DOHH2 (cell line): ENCODE measurements at regions not wholly inside any gene's neighbourhood (a gene's known extent, or its start where the extent isn't known, plus 50 kb on each side); places are given as distances from the start of the nearest gene placed in this dataset.
"Not testable (repeated sequence)": the region's sequence is repeated elsewhere in the genome, so short reads cannot be mapped to it uniquely, and the experiment has no call there.

Source experiments
- H3F3A ChIP-seq: fragments of 200-600 bp; sonication (generic), shearing (Covaris generic); 2 replicates; pipeline ENCODE4 v1.6.0; 2016; ENCODE audit warnings: antibody characterized with exemption, mild to moderate bottlenecking; ENCODE audit not compliant: control insufficient read depth, insufficient read depth
- H3K27ac ChIP-seq: fragments of 200-600 bp; sonication (generic); 2 replicates; pipeline ENCODE4 v1.5.1; 2014; ENCODE audit warnings: low read depth, mild to moderate bottlenecking, low read length, moderate library complexity
- H3K27me3 ChIP-seq: fragments of 200-600 bp; sonication (generic); 2 replicates; pipeline ENCODE4 v1.6.1; 2014; ENCODE audit warnings: mild to moderate bottlenecking, low read length, mixed read lengths; ENCODE audit not compliant: control insufficient read depth
- H3K36me3 ChIP-seq: fragments of 200-600 bp; sonication (generic); 2 replicates; pipeline ENCODE4 v1.6.1; 2014; ENCODE audit warnings: mild to moderate bottlenecking, low read length, moderate library complexity, mixed read lengths; ENCODE audit not compliant: control insufficient read depth
- H3K4me1 ChIP-seq: fragments of 200-600 bp; sonication (generic); 2 replicates; pipeline ENCODE4 v1.6.1; 2014; ENCODE audit warnings: mild to moderate bottlenecking, low read length, mixed read lengths; ENCODE audit not compliant: control insufficient read depth
- H3K4me2 ChIP-seq: fragments of 200-600 bp; sonication (generic); 2 replicates; pipeline ENCODE4 v1.6.0; 2014; ENCODE audit warnings: mild to moderate bottlenecking, low read length, moderate library complexity
- H3K4me3 ChIP-seq: fragments of 200-600 bp; sonication (generic); 2 replicates; pipeline ENCODE4 v1.5.1; 2014; ENCODE audit warnings: mild to moderate bottlenecking, low read length, mixed read lengths
- H3K79me2 ChIP-seq: fragments of 200-600 bp; sonication (generic); 2 replicates; pipeline ENCODE4 v1.6.1; 2014; ENCODE audit warnings: mild to moderate bottlenecking, low read length, mixed read lengths; ENCODE audit not compliant: control insufficient read depth
- H3K9me2 ChIP-seq: fragments of 200-600 bp; sonication (generic); replicated peaks from 2 replicates; pipeline ENCODE4 v1.6.1; 2014; ENCODE audit warnings: mild to moderate bottlenecking, low read length, mixed read lengths; ENCODE audit not compliant: control insufficient read depth
- H3K9me3 ChIP-seq: fragments of 200-600 bp; sonication (generic); 2 replicates; pipeline ENCODE4 v1.6.1; 2014; ENCODE audit warnings: antibody characterized with exemption, low read length, mixed read lengths; ENCODE audit not compliant: control insufficient read depth, insufficient read depth
- H4K20me1 ChIP-seq: fragments of 200-600 bp; sonication (generic); 2 replicates; pipeline ENCODE4 v1.6.0; 2014; ENCODE audit warnings: low read depth, mild to moderate bottlenecking, antibody characterized with exemption, low read length, moderate library complexity; ENCODE audit not compliant: control insufficient read depth, insufficient read depth
- EZH2phosphoT487 ChIP-seq: fragments of 200-600 bp; sonication (generic); IDR thresholded peaks from 2 replicates; pipeline ENCODE4 v1.6.1; 2017; ENCODE audit warnings: borderline replicate concordance, mild to moderate bottlenecking, antibody characterized with exemption, low read length, moderate library complexity, mixed read lengths
- TF ChIP-seq, protein P1 (sequence below): fragments of 200-600 bp; sonication (generic); IDR thresholded peaks from one replicate; pipeline ENCODE4 v1.5.1; 2014; ENCODE audit warnings: antibody characterized with exemption, mild to moderate bottlenecking, low read depth, low read length; ENCODE audit not compliant: poor library complexity, severe bottlenecking

DNA sequence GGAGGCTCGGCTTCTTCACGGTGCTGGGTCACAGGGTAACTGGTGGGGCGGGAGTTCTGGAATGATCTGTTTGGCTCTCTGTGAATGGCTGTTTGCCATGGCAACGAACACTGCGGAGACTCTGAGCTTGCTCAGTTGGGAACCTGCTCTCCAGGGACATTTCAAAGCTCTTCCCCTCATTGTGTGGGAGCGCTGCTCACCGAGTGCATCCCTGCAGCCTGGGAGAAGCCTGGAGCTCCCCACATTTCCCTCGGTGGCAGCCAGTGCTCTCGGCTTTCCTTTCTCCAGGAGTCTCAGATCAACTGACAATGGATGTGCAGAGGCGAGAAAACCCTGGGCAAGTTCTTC is 57.6 kb upstream of the CACUL1 start:
- H3K27ac ChIP-seq, result no peak overlapping the region
- no peaks in the 10 kb centered on the region for H3F3A ChIP-seq
- H3K27me3 ChIP-seq, result no peaks in the 10 kb centered on the region
- H3K4me3 ChIP-seq, result no peak overlapping the region
- TF ChIP-seq, protein P1, sequence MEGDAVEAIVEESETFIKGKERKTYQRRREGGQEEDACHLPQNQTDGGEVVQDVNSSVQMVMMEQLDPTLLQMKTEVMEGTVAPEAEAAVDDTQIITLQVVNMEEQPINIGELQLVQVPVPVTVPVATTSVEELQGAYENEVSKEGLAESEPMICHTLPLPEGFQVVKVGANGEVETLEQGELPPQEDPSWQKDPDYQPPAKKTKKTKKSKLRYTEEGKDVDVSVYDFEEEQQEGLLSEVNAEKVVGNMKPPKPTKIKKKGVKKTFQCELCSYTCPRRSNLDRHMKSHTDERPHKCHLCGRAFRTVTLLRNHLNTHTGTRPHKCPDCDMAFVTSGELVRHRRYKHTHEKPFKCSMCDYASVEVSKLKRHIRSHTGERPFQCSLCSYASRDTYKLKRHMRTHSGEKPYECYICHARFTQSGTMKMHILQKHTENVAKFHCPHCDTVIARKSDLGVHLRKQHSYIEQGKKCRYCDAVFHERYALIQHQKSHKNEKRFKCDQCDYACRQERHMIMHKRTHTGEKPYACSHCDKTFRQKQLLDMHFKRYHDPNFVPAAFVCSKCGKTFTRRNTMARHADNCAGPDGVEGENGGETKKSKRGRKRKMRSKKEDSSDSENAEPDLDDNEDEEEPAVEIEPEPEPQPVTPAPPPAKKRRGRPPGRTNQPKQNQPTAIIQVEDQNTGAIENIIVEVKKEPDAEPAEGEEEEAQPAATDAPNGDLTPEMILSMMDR, result no peak
- no peak for TF ChIP-seq EZH2phosphoT487
- no peaks in the 10 kb centered on the region for H4K20me1 ChIP-seq
- H3K36me3 ChIP-seq, result no peaks in the 10 kb centered on the region
- no peaks in the 10 kb centered on the region for H3K4me1 ChIP-seq
- no peaks in the 10 kb centered on the region for H3K9me2 ChIP-seq
- no peaks in the 10 kb centered on the region for H3K9me3 ChIP-seq
- no peaks in the 10 kb centered on the region for H3K79me2 ChIP-seq
- H3K4me2 ChIP-seq, result no peak overlapping the region

DNA sequence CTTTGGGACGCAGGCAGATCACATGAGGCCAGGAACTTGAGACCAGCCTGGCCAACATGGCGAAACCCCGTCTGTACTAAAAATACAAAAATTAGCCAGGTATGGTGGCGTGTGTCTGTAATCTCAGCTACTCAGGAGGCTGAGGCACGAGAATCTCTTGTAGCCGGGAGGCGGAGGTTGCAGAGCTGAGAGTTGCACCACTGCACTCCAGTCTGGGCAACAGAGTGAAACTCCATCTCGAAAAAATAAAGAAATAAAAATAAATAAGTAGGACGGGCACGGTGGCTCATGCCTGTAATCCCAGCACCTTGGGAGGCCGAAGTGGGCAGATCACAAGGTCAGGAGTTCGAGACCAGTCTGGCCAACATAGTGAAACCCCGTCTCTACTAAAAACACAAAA is 58.2 kb upstream of the CACUL1 start:
- H3K9me2 ChIP-seq, H3F3A ChIP-seq, H3K36me3 ChIP-seq: not testable (repeated sequence)

DNA sequence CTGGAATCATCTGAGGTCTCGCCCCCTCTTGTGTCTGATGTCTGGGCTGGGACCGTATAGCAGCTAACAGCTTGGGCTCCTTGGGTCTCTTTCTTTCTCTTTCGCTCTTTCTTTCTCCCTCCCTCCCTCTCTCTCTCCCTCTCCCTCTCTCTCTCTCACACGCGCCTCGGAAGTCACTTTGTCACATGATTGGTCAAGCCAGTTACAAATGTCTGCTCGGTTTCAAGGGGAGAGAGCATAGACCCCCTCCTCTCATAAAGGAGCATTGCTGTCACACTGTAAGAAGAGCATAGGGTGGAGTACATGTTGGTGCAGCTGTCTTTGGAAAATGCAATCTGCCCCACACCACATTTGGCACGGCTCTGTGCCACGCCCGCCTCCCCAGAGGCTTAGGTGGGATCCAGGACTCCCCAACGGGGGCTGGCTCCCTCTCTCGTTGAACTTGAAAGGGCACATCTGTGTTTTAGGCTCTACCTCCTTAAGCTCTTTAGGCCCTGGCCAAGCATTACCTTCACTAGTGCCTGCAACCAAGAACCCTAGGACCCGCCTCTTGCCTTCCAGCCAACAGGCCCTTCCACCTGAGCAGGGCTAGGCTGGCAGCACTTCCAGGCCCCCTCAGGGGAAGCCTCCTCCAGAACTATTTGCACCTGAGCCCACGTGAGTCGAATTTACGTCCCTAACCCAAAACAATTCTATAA is 61.9 kb upstream of the CACUL1 start:
- TF ChIP-seq, protein P1, result no peak
- TF ChIP-seq EZH2phosphoT487, result no peak
- H3K9me2 ChIP-seq, result no peaks in the 10 kb centered on the region
- H3K27ac ChIP-seq, result no peak overlapping the region
- no peaks in the 10 kb centered on the region for H3K36me3 ChIP-seq
- no peak overlapping the region for H3K4me2 ChIP-seq
- H3K79me2 ChIP-seq, result no peaks in the 10 kb centered on the region
- H3K4me3 ChIP-seq, result no peak overlapping the region
- H3K9me3 ChIP-seq, result no peaks in the 10 kb centered on the region
- no peaks in the 10 kb centered on the region for H4K20me1 ChIP-seq
- H3K27me3 ChIP-seq, result no peaks in the 10 kb centered on the region
- H3K4me1 ChIP-seq, result no peaks in the 10 kb centered on the region
- no peaks in the 10 kb centered on the region for H3F3A ChIP-seq

More for the DNA sequence above, 58.2 kb upstream of the CACUL1 start:
- not testable (repeated sequence) for H4K20me1 ChIP-seq, H3K4me3 ChIP-seq, H3K79me2 ChIP-seq, H3K4me1 ChIP-seq, H3K27ac ChIP-seq, H3K4me2 ChIP-seq, H3K27me3 ChIP-seq, H3K9me3 ChIP-seq

DNA sequence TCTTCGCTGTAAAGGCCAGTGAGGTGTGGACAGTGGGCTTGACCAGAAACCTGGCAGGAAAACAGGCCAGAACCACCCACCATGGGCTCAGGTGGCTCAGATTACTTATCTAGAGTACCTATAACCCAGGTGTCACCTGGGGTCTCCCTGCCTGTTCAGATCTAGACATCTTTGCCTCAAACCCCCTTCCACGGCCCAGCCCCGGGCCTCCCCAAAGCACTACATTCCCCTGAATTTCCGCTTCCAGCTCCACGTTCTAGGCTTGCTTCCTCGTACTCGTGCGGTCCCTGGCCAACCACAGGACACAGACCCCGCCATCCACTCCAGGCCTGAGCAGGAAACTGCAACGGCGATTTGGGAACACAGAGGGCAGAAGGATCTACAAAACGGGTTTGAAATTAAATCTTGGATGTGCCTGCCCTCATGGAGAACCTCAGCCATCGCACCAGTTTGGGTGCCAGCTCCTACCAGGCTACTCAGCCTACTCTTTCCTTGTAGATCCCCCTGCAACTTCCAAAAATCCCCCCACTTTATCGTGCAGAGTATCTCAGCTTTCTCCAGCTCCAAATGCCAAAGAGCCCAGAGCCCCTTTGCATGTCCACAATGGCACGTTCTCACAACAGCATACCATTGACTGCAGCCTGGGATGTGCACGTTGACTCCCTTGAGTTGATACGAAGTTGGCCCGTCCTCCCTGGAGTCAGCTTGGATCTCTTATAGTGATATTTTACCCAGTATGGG is 62.7 kb upstream of the CACUL1 start:
- Histone ChIP-seq H3K27ac (no peak overlapping the region), H4K20me1 (no peaks in the 10 kb centered on the region), H3K9me3 (no peaks in the 10 kb centered on the region), H3K79me2 (no peaks in the 10 kb centered on the region), H3K4me1 (no peaks in the 10 kb centered on the region), H3K9me2 (no peaks in the 10 kb centered on the region), H3K27me3 (no peaks in the 10 kb centered on the region), H3K36me3 (no peaks in the 10 kb centered on the region), H3K4me3 (no peak overlapping the region), H3K4me2 (no peak overlapping the region), H3F3A (no peaks in the 10 kb centered on the region)
- TF ChIP-seq, protein P1, result no peak
- TF ChIP-seq EZH2phosphoT487, result no peak
